ENCODE measurements at regions not wholly inside any gene's neighbourhood (a gene's known extent, or its start where the extent isn't known, plus 50 kb on each side); places are given as distances from the start of the nearest gene placed in this dataset.

DNA sequence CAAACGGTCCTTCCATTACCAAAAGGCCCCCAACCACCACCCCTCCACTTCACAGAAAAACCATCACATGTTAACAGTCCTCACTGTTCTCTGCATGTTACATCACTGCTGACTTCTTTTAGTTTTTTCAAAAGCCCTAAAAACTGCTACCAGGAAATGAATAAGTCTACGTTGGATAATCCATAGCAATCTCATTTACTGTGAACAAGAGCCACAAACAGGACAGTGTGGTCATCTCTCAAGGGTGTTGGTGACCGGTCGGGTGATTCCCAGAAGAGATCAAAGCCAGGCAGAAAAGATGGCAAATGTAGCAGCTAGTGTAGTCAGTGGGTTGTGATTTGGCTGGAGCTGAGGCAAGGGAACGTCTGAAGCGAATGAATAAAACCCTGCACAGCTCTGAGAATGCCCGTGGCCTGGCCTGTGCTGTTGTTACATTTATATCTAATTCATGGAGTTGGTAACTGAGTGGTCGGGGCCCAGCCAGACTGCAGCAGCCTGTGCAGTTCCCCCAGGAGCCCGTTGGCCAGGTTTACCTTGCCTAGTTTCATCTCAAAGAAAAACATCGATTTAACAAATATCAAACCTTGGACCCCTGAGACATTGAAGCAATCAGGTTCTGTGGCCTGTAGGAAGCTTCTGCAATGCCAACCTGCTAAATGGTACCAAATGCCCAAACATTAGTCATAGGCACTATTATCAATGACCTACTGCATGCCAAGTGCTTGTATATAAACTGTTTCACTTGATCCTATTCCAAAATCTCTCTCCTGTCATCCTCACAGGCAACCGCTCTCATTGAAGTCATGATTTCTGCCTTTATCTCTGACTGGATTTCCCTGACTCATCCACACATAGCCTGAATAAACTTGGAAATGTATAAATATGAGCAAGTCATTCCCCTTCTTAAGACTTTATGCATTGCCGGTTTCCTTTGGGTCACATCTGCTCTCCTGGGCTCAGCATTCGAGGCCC is 153.8 kb upstream of the SERP2 start:
- TF ChIP-seq ZNF274 (IDR thresholded peaks at IDR 0.05; ENCODE audit: low read depth, low read length), result no peak
- TF ChIP-seq YY1 (IDR thresholded peaks at IDR 0.05; ENCODE audit: insufficient read depth, insufficient read length), result no peak
- TF ChIP-seq SUZ12 (IDR thresholded peaks at IDR 0.05; ENCODE audit: extremely low read depth, insufficient read depth, insufficient read length), result no peak
